ENCODE measurements at regions not wholly inside any gene's neighbourhood (a gene's known extent, or its start where the extent isn't known, plus 50 kb on each side); places are given as distances from the start of the nearest gene placed in this dataset.

- no peak for DNase-seq
Measured at GRCh38 chr18:67633939-67634338, 117.4 kb upstream of the DSEL start.

DNA sequence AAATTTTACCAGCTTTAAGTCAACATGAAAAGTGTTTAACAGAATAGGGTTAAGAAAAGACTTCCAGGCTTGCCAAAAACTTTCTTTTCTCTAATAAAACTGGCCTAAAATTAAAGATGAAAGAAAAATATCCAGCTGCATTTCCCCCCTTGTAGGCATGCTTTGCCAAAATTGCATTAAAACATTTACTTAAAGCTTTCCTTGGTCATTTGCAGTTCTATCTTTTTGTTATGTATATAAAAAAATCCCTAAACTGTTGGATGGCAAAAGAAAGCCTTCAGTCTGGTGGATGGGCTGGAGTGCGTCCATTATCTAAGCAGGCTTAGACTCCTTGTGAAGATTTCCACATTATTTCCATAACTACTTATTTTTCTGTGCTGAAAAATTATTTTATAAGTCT, 105.4 kb upstream of the DSEL start:
- no peak for DNase-seq

- no peak for DNase-seq
Measured at GRCh38 chr18:67621049-67621713, 104.7 kb upstream of the DSEL start.

DNA sequence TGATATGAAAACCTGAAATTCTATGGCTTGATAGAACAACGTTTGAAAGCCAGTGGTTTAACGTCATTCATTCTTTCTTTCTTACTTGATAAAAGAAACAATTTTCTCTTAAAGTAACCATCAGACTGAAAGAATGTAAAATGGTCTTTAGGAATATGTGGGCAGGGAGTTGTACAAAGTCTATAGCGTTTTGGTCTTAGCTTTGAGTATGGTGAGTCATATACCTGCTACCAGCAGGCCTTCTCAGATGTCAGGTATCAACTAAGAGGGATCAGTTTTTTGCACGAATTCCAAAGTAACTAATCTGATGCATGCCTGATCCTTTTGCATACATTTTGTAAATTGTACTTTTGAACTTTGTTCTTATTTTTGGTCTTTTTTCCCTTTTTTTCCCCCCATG, 101.5 kb upstream of the DSEL start:
- no peak for DNase-seq

GRCh38 chr18:67615876-67616275, 99.4 kb upstream of the DSEL start:
- no peak for DNase-seq

GRCh38 chr18:67613731-67614130, 97.2 kb upstream of the DSEL start:
- no peak for DNase-seq

- no peak for DNase-seq
Measured at GRCh38 chr18:67612281-67612680, 95.8 kb upstream of the DSEL start.

- DNase-seq = no peak
Measured at GRCh38 chr18:67608615-67609273, 92.2 kb upstream of the DSEL start.

- no peak for DNase-seq
Measured at GRCh38 chr18:67608191-67608590, 91.7 kb upstream of the DSEL start.

- DNase-seq = no peak
Measured at GRCh38 chr18:67600181-67601180, 84.0 kb upstream of the DSEL start.

DNA sequence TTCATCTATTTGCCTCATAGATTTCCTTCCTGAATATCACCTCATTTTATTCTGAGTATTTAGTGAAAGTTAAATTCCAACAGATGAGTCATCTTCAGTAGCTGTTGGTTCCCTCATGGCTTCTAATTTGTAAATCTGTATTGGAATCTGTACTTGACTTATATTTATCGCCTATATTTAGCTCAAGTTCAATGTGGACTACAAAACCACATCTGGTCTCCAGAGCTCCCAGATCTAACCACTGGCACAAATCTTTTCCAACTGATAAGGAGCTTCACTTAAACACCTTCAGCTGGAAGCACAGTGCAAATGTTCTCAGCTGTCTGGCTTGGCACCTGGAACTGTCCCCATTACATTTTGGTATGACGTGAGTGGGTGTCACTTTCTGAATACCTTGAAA, 82.8 kb upstream of the DSEL start:
- no peak for DNase-seq

DNA sequence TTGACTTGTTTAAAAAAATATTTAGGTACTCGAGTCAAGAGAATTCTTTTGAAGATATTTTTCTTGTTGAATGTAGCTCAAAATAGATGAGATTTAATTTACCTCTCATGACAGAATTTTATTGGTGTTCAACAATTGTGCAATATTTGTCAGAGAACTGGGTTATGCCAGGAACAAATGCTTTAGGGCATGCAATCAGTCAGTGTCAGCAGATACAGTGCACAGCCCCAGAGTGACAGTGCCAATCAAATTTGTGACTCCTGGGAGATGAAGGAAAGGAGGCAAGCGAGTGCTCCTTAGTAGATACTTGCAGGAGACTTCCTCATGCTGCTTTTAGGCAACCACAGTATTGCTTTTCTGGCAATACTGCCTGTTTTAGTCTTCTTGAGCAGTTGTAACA, 81.2 kb upstream of the DSEL start:
- DNase-seq = no peak

- no peak for DNase-seq
Measured at GRCh38 chr18:67596003-67596402, 79.5 kb upstream of the DSEL start.

DNA sequence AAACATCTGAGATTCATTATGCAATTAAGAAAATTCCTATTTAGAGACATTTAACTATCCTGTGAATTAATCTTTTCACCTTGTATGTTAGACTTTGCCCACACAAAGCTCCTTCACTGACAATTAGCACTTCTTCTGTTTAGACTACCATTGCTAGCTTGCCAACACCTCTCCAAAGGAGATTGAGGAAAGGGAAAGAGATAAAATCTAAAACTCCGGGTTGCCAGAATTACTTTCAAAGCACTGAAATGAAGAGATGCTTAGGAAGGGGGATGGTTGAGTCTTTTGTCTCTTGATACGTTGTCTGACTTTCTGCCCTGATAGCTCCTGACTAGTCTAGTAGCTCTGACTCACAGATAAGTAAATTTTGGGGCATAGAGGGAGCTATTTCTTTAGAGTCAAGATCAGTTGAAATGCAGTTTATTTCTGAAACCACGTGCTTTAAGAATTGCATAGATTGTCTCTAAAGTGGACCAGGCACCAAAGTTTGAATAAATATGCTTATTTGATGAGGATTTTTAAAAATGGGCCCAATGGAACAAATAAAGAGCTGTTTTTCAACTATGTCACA, 74.1 kb upstream of the DSEL start:
- DNase-seq = no peak

DNA sequence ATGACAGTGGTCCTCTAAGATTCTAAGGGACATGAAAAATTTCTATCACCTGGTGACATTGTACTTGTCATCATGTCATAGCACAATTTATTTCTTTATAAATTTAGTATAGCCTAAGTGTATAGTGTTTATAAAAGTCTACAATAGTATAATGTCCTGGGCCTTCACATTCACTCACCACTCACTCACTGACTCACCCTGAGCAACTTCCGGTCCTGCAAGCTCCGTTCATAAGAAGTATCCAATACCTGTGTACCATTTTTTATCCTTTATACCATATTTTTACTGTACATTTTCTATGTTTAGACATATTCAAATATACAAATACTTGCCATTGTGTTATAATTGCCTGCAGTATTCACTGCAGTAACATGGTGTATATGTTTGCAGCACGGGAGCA, 72.8 kb upstream of the DSEL start:
- DNase-seq = no peak

DNA sequence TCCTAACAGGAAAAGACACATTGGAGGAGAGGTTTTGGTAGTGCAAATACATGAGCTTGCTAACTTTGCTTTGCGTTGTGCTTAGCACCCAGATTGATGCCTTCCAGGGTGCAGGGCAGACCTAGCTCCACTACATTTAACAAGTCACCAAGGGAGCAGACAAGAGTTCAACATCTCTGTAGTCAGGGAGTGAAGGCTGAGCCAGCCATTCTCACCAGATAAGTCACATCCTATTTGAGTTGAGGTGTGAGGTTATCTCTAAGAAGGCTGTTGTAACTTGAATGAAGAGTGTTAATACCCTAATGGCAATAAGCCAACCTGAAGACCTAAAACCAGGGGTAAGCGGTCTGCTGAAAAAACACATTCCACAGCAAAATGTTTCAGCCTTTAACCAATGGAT, 69.6 kb upstream of the DSEL start:
- no peak for DNase-seq

GRCh38 chr18:67583621-67584020, 67.1 kb upstream of the DSEL start:
- DNase-seq = no peak

DNA sequence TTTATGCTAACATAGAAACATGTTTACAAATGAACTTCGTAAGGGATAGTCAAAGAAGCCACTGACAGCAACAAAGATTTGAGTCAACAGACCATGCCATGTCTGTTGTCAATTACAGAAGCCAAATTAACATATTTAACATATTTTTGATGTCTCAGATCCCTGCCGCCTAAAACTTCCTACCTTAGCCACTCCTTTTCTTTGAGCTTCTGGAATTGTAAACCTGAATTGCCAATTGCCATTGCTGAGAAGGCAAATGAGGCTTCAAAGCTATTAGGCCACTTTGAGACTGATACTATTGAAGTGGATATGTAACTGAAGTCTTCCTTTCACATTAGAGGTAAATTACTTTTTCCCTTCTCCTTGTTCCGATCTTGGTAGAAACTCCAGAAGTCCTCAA, 66.0 kb upstream of the DSEL start:
- no peak for DNase-seq

DNA sequence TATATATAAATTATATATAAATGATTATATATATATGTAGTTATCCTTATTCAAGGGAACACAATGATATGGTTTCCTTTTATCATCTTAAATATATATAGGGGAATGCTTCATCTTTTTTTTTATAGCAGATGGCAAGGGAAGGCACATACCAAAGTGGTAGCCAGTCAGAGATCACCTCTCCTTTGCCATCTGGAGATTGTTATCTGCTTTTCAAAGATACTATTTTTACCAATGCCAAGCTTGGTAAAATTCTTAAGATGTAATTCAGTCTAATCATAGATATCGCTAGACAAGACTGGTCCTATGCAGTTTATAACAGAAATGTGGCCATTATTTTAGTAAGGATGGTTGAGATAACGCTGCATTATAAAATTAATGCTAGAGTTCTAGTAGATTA, 64.7 kb upstream of the DSEL start:
- no peak for DNase-seq

DNA sequence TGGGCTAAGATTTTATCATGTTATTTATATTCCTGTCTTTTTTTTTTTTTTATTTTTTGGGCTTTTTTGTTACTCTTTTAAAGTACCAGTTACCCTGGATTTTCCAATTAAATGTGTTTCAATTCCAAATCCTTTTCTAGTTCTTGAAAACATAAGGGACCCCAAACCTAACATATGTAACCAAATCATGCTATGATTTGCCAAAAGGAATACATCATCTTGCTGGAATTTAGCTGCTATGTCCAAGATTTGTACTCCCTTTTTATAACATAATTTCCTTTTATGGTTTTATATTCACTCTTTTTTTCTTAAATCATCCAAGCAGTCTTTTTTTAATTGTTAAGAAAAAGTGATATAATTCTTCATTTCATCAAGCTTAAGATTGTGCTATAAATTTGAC, 60.9 kb upstream of the DSEL start:
- DNase-seq = no peak

GRCh38 chr18:67574749-67575148, 58.2 kb upstream of the DSEL start:
- no peak for DNase-seq

DNA sequence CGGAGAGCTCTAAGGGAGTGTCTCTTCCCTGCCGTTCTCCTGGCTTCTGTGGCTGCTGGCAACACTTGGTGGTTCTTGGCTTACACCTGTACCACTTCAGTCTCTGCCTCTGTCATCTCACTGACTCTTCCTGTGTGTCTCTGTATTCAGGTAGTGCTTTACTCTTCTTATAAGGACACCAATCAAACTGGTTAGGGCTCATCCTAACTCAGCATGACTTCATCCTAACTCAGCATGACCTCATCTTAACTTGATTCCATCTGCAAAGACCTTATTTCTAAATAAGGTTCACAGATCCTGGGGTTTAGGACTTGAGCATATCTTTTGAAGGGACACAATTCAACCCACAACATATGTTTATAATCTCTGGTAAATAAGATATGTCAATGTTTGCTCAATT, 51.6 kb upstream of the DSEL start:
- DNase-seq = no peak

Measured in stimulated activated CD4-positive, alpha-beta T cell treated with anti-CD3 and anti-CD28 coated beads, Interleukin-1b, Interleukin-23, amount 100 ng/mL, for 48 hours (primary cell).